ENCODE measurements at regions not wholly inside any gene's neighbourhood (a gene's known extent, or its start where the extent isn't known, plus 50 kb on each side); places are given as distances from the start of the nearest gene placed in this dataset.

DNA sequence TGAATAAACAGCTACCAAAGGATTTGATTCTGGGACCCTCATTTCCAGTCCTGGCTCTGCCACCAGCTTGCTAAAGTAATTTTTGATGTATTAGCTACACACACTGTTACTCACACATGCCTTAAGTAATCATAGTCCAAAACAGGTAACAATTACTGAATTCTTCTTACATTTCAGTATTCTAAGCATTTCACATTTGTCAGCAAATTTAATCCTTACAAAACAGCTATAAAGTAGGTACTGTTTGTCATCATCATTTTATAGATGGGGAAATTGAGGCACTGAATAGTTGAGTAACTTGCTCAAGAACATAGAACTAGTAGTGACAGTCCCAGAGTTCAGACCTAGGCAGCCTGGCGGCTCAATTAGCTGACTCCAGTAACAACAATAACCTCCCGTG lies 272.6 kb downstream of the QKI start:
- no peaks in the 10 kb centered on the region for H3K9me2 ChIP-seq (ENCODE audit: insufficient read depth, low read length)
- no peak overlapping the region for H3K27ac ChIP-seq (ENCODE audit: low read length)
- H3K9ac ChIP-seq (ENCODE audit: low read length): no peak overlapping the region
- TF ChIP-seq MXI1 (conservative IDR thresholded peaks at IDR 0.05; ENCODE audit: poor library complexity, severe bottlenecking) (no peak), RAD21 (conservative IDR thresholded peaks at IDR 0.05) (no peak), TAF1 (IDR thresholded peaks at IDR 0.05; ENCODE audit: low read depth) (no peak), EZH2 (IDR thresholded peaks at IDR 0.05; ENCODE audit: borderline replicate concordance, insufficient read depth, low read length, poor library complexity, severe bottlenecking) (no peak), SMC3 (conservative IDR thresholded peaks at IDR 0.05; ENCODE audit: poor library complexity) (no peak), EP300 (conservative IDR thresholded peaks at IDR 0.05; ENCODE audit: poor library complexity, severe bottlenecking) (no peak), POLR2AphosphoS5 (IDR thresholded peaks at IDR 0.05) (no peak)
- TF ChIP-seq, protein P1, sequence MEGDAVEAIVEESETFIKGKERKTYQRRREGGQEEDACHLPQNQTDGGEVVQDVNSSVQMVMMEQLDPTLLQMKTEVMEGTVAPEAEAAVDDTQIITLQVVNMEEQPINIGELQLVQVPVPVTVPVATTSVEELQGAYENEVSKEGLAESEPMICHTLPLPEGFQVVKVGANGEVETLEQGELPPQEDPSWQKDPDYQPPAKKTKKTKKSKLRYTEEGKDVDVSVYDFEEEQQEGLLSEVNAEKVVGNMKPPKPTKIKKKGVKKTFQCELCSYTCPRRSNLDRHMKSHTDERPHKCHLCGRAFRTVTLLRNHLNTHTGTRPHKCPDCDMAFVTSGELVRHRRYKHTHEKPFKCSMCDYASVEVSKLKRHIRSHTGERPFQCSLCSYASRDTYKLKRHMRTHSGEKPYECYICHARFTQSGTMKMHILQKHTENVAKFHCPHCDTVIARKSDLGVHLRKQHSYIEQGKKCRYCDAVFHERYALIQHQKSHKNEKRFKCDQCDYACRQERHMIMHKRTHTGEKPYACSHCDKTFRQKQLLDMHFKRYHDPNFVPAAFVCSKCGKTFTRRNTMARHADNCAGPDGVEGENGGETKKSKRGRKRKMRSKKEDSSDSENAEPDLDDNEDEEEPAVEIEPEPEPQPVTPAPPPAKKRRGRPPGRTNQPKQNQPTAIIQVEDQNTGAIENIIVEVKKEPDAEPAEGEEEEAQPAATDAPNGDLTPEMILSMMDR (IDR thresholded peaks at IDR 0.05; ENCODE audit: poor library complexity, severe bottlenecking): no peak
- TF ChIP-seq, protein P2, sequence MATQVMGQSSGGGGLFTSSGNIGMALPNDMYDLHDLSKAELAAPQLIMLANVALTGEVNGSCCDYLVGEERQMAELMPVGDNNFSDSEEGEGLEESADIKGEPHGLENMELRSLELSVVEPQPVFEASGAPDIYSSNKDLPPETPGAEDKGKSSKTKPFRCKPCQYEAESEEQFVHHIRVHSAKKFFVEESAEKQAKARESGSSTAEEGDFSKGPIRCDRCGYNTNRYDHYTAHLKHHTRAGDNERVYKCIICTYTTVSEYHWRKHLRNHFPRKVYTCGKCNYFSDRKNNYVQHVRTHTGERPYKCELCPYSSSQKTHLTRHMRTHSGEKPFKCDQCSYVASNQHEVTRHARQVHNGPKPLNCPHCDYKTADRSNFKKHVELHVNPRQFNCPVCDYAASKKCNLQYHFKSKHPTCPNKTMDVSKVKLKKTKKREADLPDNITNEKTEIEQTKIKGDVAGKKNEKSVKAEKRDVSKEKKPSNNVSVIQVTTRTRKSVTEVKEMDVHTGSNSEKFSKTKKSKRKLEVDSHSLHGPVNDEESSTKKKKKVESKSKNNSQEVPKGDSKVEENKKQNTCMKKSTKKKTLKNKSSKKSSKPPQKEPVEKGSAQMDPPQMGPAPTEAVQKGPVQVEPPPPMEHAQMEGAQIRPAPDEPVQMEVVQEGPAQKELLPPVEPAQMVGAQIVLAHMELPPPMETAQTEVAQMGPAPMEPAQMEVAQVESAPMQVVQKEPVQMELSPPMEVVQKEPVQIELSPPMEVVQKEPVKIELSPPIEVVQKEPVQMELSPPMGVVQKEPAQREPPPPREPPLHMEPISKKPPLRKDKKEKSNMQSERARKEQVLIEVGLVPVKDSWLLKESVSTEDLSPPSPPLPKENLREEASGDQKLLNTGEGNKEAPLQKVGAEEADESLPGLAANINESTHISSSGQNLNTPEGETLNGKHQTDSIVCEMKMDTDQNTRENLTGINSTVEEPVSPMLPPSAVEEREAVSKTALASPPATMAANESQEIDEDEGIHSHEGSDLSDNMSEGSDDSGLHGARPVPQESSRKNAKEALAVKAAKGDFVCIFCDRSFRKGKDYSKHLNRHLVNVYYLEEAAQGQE (IDR thresholded peaks at IDR 0.05; ENCODE audit: borderline replicate concordance): no peak
- no peaks in the 10 kb centered on the region for H3K9me3 ChIP-seq (ENCODE audit: low read length)
- H4K20me1 ChIP-seq (ENCODE audit: insufficient read depth): no peaks in the 10 kb centered on the region
- H2AFZ ChIP-seq (ENCODE audit: low read depth, low read length): no peak overlapping the region
- H3K79me2 ChIP-seq (replicated peaks; ENCODE audit: insufficient read depth, low read length): no peaks in the 10 kb centered on the region
- no peaks in the 10 kb centered on the region for H3K36me3 ChIP-seq (ENCODE audit: insufficient read depth, low read length)
- no peaks in the 10 kb centered on the region for H3F3A ChIP-seq (ENCODE audit: insufficient read depth, low read length, poor library complexity, severe bottlenecking)
- no peaks in the 10 kb centered on the region for H3K27me3 ChIP-seq (ENCODE audit: insufficient read depth, low read depth, low read length)
- H3K4me3 ChIP-seq (ENCODE audit: low read length): no peak overlapping the region
- no peak overlapping the region for H3K4me2 ChIP-seq (ENCODE audit: low read length)

DNA sequence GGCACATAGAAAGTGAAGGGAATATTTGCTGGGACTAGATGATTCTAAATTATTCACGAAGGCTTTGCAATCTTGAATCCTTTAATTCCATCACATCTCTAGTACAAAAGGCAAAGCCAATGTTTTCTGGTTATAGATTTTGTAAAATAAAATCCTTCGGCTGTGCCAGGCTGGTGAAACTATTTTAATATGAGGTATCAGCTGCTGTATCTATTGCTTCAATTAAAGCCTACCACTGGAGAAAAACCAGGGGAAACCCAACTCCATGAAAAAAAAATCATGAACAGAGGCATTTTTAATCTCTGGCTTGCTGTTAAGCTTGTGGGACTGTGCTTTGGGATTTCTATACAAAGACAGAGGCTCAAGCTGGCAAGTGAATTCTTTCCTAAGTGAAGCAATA lies 271.8 kb downstream of the QKI start:
- no peak overlapping the region for H2AFZ ChIP-seq (ENCODE audit: low read depth, low read length)
- no peaks in the 10 kb centered on the region for H3K9me2 ChIP-seq (ENCODE audit: insufficient read depth, low read length)
- no peak overlapping the region for H3K9ac ChIP-seq (ENCODE audit: low read length)
- no peaks in the 10 kb centered on the region for H4K20me1 ChIP-seq (ENCODE audit: insufficient read depth)
- H3K4me2 ChIP-seq (ENCODE audit: low read length): no peak overlapping the region
- no peaks in the 10 kb centered on the region for H3K79me2 ChIP-seq (replicated peaks; ENCODE audit: insufficient read depth, low read length)
- no peaks in the 10 kb centered on the region for H3K36me3 ChIP-seq (ENCODE audit: insufficient read depth, low read length)
- no peak overlapping the region for H3K4me3 ChIP-seq (ENCODE audit: low read length)
- H3K9me3 ChIP-seq (ENCODE audit: low read length): no peaks in the 10 kb centered on the region
- H3K27ac ChIP-seq (ENCODE audit: low read length): no peak overlapping the region
- H3K27me3 ChIP-seq (ENCODE audit: insufficient read depth, low read depth, low read length): no peaks in the 10 kb centered on the region
- no peaks in the 10 kb centered on the region for H3F3A ChIP-seq (ENCODE audit: insufficient read depth, low read length, poor library complexity, severe bottlenecking)
- no peak for TF ChIP-seq POLR2AphosphoS5 (IDR thresholded peaks at IDR 0.05)
- TF ChIP-seq RAD21 (conservative IDR thresholded peaks at IDR 0.05): no peak
- no peak for TF ChIP-seq SMC3 (conservative IDR thresholded peaks at IDR 0.05; ENCODE audit: poor library complexity)
- no peak for TF ChIP-seq MXI1 (conservative IDR thresholded peaks at IDR 0.05; ENCODE audit: poor library complexity, severe bottlenecking)
- TF ChIP-seq, protein P2 (IDR thresholded peaks at IDR 0.05; ENCODE audit: borderline replicate concordance): no peak

Data from neural cell (in vitro differentiated cells).